DMS53 treated with DMSO at 0.1 percent for 48 hours (cell line): ENCODE measurements at regions not wholly inside any gene's neighbourhood (a gene's known extent, or its start where the extent isn't known, plus 50 kb on each side); places are given as distances from the start of the nearest gene placed in this dataset.

Experiments
- DNase-seq: peaks from one replicate; lab custom pipeline; 2025; ENCODE audit not compliant: unreplicated experiment; lab: John Stamatoyannopoulos, UW

GRCh38 chr3:157639756-157640426 is 136.7 kb upstream of the VEPH1 start:
- DNase-seq: no peak

DNA sequence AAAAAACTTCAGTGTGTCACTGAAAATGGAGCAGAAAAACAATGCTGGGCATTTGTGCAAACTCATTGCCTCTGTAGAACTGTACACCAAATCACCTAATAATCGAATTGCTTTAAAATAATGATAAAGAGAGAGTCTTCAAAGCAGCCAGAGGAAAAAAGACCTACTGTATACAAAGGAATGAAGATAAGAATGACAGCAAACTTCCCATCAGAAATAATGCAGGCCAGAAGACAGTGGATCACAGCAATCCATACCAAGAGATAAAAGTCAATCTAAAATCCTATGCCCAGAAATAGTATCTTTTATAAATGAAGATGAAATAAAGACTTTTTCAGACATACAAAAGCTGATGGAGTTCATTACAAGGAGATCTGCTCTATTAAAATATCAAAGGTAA is 134.7 kb upstream of the VEPH1 start:
- no peak for DNase-seq

DNA sequence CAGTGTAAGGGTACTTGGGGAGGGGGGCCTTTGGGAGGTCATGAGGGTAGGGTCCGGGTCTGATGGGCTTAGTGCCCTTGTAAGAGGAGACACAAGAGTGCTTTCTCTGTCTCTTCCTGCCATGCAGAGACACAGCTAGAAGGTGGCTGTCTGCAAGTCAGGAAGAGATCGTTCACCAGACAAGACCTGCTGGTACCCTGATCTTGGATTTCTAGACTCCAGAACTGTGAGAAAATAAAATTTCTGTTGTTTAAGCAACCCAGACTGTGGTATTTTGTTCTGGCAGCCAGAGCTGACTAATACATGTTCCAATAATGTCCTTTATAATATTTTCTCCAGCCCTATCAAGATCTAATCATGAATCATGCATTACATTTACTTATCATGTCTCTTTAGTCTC is 130.0 kb upstream of the VEPH1 start:
- no peak for DNase-seq

DNA sequence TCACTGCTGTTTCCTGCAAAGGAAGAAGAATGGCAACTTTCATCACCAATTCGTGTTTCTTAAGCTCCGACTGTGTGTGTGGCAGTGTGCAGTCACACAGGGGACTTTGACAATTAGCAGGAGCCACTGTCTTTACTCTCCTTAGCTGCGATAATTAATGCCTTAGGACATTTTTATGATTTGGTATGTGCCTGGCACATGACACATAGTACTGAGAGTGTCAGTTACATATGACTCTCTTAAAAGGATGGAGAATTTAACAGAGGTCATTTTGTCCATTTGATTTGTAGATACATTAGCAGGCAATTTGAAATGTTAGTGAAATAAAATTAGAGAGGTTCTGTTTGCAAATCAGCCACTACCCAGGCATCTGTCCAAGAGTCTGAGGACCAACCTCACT is 128.9 kb upstream of the VEPH1 start:
- no peak for DNase-seq

- no peak for DNase-seq
Measured at GRCh38 chr3:157631478-157631877, 128.3 kb upstream of the VEPH1 start.

GRCh38 chr3:157626817-157627216 is 123.6 kb upstream of the VEPH1 start:
- DNase-seq: peak; percentile 90

DNA sequence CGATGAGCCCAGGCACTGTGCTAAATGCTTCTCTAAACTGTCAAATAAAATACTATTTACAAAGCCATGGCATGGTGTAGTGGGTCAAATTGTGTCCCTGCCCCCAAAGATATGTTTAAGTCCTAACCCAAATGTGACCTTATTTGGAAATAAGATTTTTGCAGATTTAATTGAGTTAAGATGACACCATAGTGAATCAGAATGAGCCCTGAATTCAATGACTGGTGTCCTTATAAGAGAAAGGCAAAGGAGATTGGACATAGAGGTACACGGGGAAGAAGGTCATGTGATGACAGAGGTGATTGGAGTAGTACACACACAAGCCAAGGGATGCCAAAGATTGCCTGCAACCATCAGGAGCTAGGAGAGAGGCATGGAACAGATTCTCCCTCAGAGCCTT is 121.6 kb upstream of the VEPH1 start:
- DNase-seq: no peak

- DNase-seq: no peak
Measured at GRCh38 chr3:157618886-157619285, 115.7 kb upstream of the VEPH1 start.

GRCh38 chr3:157618075-157618760 is 115.0 kb upstream of the VEPH1 start:
- DNase-seq: peak; percentile 62

DNA sequence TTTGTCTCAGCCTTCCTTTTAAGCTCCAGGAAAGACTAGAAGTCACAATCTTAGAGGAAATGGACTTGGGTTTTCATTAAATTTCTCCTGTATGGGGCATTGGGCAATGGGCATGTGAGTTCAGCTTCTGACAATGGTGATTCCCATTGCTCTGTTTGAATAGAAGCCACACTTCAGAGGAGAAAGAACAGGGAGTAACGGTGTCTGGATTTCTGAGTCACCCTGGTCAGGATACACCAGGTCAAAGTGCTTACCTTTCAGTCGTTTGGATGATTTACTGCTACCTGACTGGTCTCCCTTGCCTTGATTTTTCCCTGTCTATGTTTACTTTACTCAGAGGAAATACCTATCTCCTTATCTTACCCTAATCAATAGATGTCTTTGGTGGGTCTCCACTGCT is 111.7 kb upstream of the VEPH1 start:
- DNase-seq: no peak

- no peak for DNase-seq
Measured at GRCh38 chr3:157611536-157612076, 108.4 kb upstream of the VEPH1 start.

DNA sequence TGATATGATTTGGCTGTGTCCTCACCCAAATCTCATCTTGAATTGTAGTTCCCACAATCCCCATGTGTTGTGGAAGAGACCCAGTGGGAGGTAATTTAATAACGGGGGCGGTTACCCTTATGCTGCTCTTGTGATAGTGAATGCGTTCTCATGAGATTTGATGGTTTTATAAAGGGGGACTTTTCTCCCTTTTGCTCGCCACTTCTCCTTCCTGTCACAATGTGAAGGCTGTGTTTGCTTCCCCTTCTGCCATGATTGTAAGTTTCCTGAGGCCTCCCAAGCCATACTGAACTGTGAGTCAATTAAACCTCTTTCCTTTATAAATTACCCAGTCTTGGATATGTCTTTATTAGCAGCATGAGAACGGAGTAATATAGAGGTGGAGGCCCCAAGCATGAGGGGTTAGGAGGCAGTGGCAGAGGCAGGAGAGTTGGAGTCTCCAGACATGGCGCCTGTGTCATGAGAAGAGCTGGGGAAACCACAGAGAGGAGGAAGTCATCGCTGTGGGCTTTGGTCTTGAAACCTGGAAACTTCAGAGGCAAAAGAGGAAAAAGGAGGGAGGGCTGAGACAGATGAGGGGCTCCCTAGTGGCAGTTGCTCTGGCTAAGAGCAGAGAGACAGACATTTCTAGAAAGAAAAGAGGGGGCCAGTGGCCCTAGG is 107.8 kb upstream of the VEPH1 start:
- no peak for DNase-seq

DNA sequence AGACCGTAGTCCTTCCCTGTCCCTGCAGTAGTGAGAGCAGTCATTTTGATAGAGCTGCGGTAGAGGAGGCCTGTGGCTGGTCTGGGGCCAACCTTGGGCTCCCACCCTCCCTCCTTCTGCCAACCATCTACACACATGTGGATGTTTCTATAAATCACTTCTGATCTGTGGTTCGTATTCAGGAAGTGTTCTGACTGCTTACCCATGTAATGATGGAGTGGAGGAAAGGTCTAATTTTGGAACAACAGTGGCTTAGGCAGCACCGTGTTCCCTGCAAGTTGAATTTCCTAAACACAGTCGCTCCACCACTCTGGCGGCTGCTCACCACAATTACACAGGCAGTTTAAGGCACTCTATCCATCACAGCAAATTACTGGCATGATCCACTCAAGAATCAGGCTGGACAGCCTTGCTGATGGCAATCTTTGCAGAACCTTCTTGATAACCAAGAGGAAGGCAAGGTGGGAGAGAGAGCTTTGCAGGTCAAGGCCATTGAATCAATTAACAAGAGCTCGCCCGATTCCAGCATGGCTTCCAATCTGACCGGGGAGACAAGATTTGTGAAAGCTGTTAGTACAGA is 104.7 kb upstream of the VEPH1 start:
- no peak for DNase-seq

- no peak for DNase-seq
Measured at GRCh38 chr3:157606852-157607197, 103.6 kb upstream of the VEPH1 start.

DNA sequence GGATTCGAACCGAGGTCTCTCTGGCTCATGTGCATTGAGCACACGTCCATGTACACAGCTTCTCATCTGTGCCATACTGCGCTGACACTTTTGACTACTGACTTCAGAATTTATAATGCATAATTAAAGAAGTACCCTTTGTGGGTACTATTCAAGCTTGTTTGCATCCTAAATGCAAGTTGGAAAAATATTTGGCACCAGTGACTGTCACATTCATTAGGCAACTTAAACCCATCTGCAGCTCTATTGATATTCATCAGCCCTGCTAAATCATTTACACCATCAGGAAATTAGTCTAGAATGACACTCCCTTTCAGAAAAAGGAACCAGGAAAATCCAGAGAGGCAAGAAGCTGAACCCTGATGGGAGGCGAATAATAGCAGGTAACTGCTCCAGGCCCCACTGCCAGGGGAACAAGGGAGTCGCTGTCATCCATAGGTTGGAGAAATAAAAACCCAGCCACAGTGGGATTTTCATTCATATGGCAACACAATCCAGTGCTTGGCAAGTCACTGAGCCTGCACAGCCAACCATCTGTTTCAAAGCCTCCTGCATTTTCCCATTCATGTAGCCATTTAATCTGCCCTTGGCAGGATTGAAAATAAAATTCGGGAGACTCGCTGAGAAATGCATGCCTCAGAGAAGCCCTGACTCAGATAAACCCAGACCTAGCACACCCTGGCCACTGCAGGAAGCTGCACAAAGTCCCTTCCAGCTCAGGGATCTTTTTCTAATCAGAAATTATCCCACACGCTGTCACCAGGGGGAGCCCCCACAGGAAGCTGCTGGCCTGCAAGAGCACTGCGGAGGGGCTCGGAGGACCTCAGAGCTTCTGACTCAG is 103.0 kb upstream of the VEPH1 start:
- peak; percentile 22 for DNase-seq

GRCh38 chr3:157605356-157605755 is 102.1 kb upstream of the VEPH1 start:
- DNase-seq: no peak

DNA sequence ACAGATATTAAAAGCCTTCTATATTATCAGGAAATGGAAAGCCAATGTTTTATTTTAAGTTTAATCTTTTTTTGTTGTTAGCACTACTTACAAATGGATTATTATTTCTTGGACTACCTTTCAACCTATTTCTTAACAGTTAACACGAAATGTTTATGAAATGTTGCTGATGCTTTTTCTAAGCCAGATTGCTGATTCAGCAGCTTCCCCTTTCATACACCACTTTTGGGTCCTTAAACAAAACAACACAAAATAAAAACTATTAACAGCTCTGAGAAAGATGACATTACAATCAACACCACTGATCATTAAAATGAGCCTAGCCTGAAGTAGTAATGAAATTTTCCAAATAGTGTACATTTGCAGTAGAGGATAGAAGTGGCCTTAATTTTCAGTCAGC is 99.2 kb upstream of the VEPH1 start:
- DNase-seq: no peak

- DNase-seq: no peak
Measured at GRCh38 chr3:157595259-157595658, 92.0 kb upstream of the VEPH1 start.

- no peak for DNase-seq
Measured at GRCh38 chr3:157594413-157594812, 91.2 kb upstream of the VEPH1 start.

DNA sequence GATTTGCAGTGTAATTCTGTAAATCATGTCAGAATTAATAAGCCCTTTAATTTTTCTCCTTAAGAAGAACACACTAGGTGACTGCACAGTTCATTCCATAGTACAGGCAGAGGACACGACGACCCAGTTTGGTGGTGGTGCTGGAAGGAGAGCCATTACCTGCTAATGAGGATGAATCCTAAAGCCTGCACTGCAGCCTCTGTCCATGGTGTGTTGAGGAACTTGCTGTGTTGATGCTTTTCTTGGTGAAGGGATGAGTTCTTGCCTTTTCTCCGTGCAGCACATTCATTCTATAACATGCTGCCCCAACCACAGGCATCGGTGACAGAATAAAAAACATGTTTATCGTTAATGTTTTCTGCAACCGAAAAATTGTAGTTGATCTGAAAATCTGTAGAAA is 89.6 kb upstream of the VEPH1 start:
- DNase-seq: no peak

- no peak for DNase-seq
Measured at GRCh38 chr3:157590273-157590672, 87.1 kb upstream of the VEPH1 start.
